HL-60 (cell line): ENCODE measurements at regions not wholly inside any gene's neighbourhood (a gene's known extent, or its start where the extent isn't known, plus 50 kb on each side); places are given as distances from the start of the nearest gene placed in this dataset.

Experiments used
- CTCF ChIP-seq: IDR thresholded peaks from one replicate; pipeline ENCODE4 v1.5.1; 2011; ENCODE audit warnings: low read length, control low read depth, inconsistent platforms; ENCODE audit not compliant: insufficient read depth
- GABPA ChIP-seq: IDR thresholded peaks from 2 replicates; pipeline ENCODE4 v1.6.1; 2012; ENCODE audit warnings: low read depth
- POLR2AphosphoS5 ChIP-seq: IDR thresholded peaks from 2 replicates; pipeline ENCODE4 v1.6.1; 2012; ENCODE audit warnings: low read depth
- REST ChIP-seq: IDR thresholded peaks from 2 replicates; pipeline ENCODE4 v1.6.1; 2012; ENCODE audit warnings: low read depth; ENCODE audit not compliant: insufficient replicate concordance
- SPI1 ChIP-seq: IDR thresholded peaks from 2 replicates; pipeline ENCODE4 v1.6.1; 2012; ENCODE audit warnings: low read depth, mild to moderate bottlenecking, borderline replicate concordance

- TF ChIP-seq POLR2AphosphoS5, result no peak
- no peak for TF ChIP-seq CTCF
- no peak for TF ChIP-seq SPI1
- no peak for TF ChIP-seq REST
- TF ChIP-seq GABPA, result no peak
These were observed 609.5 kb upstream of the VRK2 start for GRCh38 chr2:57437077-57437476.
